Stomach (tissue), 4 donors: ENCODE measurements at regions not wholly inside any gene's neighbourhood (a gene's known extent, or its start where the extent isn't known, plus 50 kb on each side); places are given as distances from the start of the nearest gene placed in this dataset.

Source experiments
- CTCF ChIP-seq, 7 experiments: fragments of 450-650 bp in 4 of 7; fragments of 200-600 bp in 3 of 7; sonication (generic) in 3 of 7; IDR thresholded peaks; one replicate each; pipeline ENCODE4 v1.5.1; 2016 to 2019; ENCODE audit warnings: antibody characterized with exemption in 7 of 7, control low read depth in 2 of 7, mild to moderate bottlenecking in 1 of 7
- EP300 ChIP-seq: sonication (generic); formaldehyde crosslinking; IDR thresholded peaks from one replicate; pipeline ENCODE4 v1.6.1; 2017; ENCODE audit warnings: antibody characterized with exemption
- POLR2A ChIP-seq, 4 donors: fragments of 450-650 bp; IDR thresholded peaks; one replicate each; pipeline ENCODE4 v1.6.1; 2016; ENCODE audit warnings: antibody characterized with exemption in 4 of 4, control low read depth in 2 of 4, mild to moderate bottlenecking in 1 of 4, moderate library complexity in 1 of 4

GRCh38 chr14:83395321-83395720 lies 1861.7 kb upstream of the SEL1L start:
- TF ChIP-seq CTCF (IDR thresholded peaks at IDR 0.05) = no peak
- no peak for TF ChIP-seq EP300
- no peak for TF ChIP-seq POLR2A (IDR thresholded peaks at IDR 0.05)
